ENCODE measurements at regions not wholly inside any gene's neighbourhood (a gene's known extent, or its start where the extent isn't known, plus 50 kb on each side); places are given as distances from the start of the nearest gene placed in this dataset.

DNA sequence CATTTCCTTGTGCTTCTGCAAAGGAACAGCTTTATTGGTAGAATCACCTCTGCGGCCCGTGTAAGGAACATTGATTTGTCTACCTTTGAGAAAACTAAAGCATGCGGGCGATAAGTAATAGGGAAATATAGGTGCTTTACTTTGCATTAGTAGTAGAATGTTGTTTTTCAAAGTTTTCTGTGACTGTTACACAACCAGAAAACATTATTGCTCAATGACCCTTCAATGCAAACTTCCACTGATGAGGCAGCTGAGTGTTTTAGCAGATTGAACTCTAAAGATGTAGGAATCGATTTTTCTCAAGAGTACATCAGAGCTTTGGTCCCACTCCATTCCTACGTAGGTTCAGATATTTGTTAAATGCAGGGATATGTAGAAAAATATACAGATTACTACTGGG lies 427.8 kb downstream of the DNAJB9 start:
- no peak for DNase-seq

DNA sequence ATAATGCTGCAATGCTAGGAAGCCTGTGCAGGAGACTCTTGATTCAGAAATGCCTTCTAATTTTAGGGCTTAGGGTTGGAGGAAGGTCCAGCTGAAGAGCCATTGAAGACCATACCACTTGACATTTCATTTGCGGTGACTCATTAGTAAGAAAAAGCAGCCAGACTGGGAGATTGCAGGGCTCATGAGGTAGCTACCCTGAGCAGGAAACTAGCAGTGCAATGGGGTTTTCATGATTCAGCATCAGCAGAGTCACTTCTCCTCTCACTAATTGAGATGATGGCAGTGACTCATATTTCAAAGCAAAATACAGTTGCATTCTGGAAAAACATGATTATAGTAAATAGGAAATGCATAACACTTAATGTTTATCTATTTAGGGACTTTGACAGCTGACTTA lies 434.1 kb downstream of the DNAJB9 start:
- no peak for DNase-seq

DNA sequence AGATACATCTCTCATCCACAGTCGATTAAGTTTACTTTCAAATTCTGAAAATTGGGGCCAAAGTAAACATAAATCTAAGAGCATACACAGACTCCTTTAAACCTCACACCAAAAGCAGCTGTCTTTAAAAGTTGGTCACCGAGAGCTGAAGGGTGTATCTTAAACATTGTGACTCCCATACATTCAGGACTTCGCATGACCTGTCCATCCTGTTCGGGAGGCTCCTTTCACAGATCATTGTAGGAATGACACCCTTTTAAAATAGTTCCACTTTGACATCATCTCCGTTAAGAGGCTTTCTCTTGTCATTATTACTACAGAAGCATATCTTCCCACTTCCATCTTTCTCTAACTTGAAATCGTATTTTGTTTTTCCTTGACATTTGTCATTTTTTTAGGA lies 440.0 kb downstream of the DNAJB9 start:
- DNase-seq = no peak

GRCh38 chr7:109020251-109020650 lies 450.6 kb downstream of the DNAJB9 start:
- no peak for DNase-seq

DNA sequence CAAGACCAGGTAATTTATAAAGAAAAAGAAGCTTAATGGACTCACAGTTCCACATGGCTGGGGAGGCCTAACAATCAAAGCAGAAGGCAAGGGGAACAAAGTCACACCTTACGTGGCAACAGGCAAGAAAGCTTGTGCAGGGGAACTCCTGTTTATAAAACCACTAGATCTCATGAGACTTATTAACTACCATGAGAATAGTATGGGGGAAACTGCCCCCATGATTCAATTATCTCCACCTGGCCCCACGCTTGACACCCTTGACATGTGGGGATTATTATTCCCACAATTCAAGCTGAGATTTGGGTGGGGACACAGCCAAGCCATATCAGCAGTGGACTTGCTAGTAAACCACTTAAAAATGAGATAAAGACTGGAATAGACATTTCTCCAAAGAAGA lies 451.7 kb downstream of the DNAJB9 start:
- DNase-seq = no peak

GRCh38 chr7:109029866-109030265 lies 460.2 kb downstream of the DNAJB9 start:
- no peak for DNase-seq

GRCh38 chr7:109044691-109045090 lies 475.0 kb downstream of the DNAJB9 start:
- DNase-seq = no peak

DNA sequence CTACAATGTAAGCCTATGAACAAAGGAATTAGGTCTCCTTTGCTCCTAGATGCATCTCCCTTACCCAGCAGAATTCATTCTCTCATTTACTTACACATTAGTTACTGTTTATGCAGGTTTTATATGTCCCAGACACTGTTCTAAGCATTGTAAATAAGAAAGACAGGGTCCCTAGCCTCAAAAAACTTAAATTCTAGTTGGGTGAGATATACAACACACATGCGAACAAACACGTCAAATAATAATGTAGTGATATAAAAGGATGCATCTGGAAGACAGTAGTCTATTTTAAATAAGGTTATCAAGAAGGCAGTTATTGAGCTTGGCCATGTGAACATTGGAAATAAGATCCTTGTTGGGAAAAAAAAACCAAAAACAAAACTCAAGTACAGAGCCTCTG lies 479.7 kb downstream of the DNAJB9 start:
- DNase-seq = no peak

DNA sequence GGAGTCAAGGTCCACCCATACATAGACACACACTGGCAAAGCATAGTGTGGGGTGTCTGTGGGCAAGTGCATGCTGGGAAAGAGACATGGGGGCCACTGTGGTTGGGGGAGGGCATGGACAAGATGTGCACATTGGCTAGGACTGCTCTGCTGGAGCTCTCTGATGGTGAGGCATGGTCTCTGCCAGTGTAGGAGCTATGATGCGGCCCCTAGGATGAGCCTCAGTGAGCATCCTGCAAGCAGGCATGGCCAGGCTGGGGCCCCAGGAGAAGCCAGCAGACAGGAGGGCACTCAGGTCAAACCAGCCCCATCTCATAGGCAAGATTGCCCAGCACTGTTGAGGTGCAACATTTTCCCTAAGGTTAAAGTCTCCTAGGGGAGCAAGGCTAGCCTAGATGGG lies 489.4 kb downstream of the DNAJB9 start:
- DNase-seq = no peak

DNA sequence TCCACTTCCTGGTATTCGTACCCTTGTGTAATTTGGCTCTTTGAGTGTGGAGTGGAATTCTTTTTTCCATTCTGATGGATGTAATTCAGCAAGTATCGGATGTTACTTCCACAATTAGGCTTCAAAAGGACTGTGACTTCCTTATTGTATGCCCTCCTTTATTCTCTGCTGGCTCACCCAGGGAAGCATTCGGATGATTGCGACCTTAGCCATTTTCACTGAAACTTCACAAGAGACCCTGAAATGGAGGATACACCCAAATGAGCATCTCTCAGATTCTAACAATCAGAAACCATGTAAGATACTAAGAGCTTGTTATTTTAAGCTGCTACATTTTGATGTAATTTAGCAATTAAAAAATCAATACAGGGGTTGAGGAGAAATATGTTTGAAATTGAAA lies 493.1 kb downstream of the DNAJB9 start:
- DNase-seq = no peak

GRCh38 chr7:109073543-109073942 lies 503.9 kb downstream of the DNAJB9 start:
- no peak for DNase-seq

DNA sequence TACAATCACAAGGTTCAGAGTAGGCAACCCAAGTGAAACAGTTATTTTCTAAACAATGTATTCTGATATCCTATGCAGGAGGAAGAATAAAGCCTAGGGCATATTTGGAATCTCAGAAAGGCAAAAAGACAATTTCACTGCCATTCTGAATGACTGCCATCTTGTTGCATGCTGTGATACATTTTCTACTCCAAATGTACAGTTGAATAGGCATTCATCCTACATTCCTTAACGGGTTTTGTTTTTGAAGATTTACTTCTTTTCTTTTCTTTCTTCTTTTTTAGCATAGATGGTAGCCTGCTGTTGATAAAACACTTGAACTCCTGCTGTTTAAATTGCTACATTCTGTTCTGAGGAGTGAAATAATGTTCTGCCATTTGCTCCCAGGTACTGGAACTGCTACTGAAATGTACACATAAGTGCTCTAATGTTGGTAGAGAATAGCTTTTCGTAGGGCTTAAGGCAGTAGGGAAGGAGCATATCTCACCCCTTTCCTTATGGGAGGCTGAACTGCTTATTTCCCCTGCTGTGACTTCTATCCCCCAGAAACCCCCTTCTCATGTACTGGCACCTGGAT lies 506.8 kb downstream of the DNAJB9 start:
- no peak for DNase-seq

DNA sequence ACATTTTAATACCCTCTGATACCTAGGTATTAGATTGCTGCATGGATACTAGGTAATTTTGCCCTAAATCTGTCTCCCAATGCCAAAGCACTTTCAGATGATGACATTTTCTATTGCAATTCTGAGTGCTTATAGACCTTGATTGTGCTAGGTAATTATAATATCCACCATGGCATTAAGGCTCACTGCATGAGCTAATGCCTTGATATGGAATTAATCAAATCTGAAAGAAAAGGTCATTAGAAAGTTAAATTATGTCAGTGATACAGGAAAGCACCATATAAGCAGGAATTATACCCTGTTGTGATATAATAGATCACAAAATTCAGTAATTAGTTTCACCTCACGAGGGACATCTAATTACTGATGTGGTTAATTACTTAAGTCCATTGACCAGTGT lies 521.4 kb downstream of the DNAJB9 start:
- DNase-seq = no peak

DNA sequence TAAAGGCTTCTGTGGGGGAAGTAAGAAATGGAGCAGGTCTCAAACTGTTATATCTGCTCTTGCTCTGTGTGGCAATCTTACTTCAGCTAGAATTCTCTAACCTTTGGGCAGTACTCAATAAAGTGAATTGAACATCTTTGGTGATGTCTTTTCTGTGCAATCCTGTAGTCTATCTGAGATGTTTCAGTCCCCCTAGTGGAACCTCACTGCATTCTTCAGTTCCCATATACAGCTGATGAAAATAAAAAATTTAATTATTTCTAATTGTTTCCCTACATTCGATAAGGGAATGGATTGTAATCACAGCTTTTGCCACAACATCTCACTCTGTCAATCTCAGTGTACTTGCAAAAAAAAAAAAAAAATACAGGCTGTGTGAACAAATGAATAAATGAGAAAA lies 522.6 kb downstream of the DNAJB9 start:
- DNase-seq = no peak

DNA sequence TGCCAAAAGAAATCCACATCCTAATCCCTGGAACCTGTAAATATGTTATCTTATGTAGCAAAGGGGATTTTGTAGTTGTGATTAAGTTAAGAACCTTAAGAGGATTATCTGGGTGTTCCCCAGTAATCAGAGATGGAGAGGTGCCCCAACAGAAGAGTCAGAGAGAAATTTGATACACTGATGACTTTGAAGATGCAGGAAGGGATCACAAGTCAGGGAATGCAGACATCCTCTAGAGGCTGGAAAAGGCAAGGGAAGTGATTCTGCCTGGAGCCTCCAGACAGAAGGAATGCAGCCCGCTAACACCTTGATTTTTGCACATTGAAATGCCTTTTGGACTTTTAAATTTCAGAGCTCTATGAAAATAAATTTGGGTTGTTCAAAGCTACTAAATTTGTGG lies 531.7 kb downstream of the DNAJB9 start:
- no peak for DNase-seq

GRCh38 chr7:109109558-109109957 lies 539.9 kb downstream of the DNAJB9 start:
- DNase-seq = no peak

DNA sequence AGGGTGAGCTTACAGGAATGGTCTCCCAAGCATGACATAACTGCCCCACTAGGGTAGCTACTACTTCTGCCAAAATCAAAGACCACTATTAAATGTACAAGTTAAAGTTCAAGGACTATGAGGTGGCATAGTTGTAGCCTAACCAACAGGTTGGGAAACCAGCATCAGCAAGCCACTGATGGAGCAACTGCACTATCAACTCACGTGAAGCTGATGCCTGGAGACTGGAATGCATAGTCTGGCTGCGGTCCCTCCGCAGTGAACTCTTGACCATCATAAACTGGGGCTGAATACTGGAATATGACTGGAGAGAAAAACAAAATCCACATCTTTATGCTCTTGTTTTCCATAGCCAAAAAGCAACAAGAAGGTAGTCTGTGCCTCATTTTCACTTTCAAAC lies 541.4 kb downstream of the DNAJB9 start:
- DNase-seq = no peak

GRCh38 chr7:109121599-109122300 lies 552.1 kb downstream of the DNAJB9 start:
- no peak for DNase-seq

GRCh38 chr7:109125001-109125400 lies 555.3 kb downstream of the DNAJB9 start:
- DNase-seq = no peak

GRCh38 chr7:109126404-109127050 lies 556.9 kb downstream of the DNAJB9 start:
- DNase-seq = no peak

DNA sequence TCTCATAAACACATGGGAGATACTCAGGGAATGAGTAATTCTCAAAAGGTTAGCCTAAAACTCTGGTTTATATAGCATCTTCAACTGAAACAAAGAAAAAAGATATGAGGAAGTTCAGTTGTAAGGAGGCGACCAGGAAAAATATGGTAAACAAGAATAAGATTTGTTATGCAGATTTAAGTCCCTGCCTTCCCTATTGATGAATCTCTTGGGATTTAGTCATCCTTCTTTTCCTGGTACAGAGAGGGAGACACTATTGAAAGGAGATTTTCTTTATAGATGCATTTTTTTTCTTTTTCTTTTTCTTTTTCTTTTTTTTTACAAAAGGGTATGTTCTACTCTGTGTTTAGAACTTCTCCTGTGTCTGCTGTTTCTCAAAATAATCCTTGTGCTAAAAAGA lies 557.5 kb downstream of the DNAJB9 start:
- no peak for DNase-seq

GRCh38 chr7:109131141-109131540 lies 561.5 kb downstream of the DNAJB9 start:
- DNase-seq = no peak

DNA sequence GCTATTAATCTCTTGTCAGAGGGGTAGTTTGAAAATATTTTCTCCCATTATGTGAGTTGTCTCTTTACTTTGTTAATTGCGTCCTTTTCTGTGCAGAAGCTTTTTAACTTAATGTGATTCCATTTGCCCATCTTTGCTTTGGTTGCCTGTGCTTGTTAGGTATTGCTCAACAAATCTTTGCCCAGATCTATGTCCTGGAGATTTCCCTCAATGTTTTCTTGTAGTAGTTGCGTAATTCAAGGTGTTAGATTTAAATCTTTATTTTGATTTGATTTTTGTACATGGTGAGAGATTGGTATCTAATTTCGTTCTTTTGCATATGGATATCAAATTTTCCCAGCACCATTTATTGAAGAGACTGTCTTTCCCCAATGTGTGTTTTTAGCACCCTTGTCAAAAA lies 567.2 kb downstream of the DNAJB9 start:
- DNase-seq = no peak

DNA sequence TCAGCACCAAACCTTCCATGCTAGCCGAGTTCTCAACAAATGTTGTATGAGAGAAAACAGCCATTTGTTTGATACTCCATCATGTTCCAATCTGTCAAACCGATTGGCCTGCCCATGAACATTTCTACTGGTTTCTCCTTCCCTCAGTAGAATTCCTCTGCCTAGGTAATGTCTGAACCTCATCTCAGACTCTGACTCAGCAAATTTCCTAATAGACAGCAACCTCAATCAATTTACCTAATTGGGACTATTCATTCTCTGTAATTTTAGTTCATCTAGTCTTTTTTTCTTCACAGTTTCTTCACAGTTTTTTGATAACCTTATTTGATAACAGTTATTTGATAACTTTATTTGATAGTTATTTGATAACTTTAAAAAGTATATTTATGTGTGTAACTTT lies 585.1 kb downstream of the DNAJB9 start:
- no peak for DNase-seq

- DNase-seq = no peak
These were observed 588.6 kb downstream of the DNAJB9 start for GRCh38 chr7:109158246-109158645.
